SK-N-SH (cell line): ENCODE measurements at regions not wholly inside any gene's neighbourhood (a gene's known extent, or its start where the extent isn't known, plus 50 kb on each side); places are given as distances from the start of the nearest gene placed in this dataset.

Source experiments
- CTCF ChIP-seq: fragments of 200-600 bp; sonication (generic); IDR thresholded peaks from 2 replicates; pipeline ENCODE4 v1.6.1; 2017; ENCODE audit warnings: antibody characterized with exemption, mild to moderate bottlenecking, moderate library complexity
- ELF1 ChIP-seq: IDR thresholded peaks from 2 replicates; pipeline ENCODE4 v1.4.0; 2012
- GABPA ChIP-seq: IDR thresholded peaks from 2 replicates; pipeline ENCODE4 v1.4.0; 2012; ENCODE audit warnings: low read depth, mild to moderate bottlenecking
- GATA2 ChIP-seq: sonication (generic); formaldehyde crosslinking; IDR thresholded peaks from 2 replicates; pipeline ENCODE4 v1.5.0; 2020; ENCODE audit warnings: mild to moderate bottlenecking, missing genetic modification reagents
- MAX ChIP-seq: IDR thresholded peaks from 2 replicates; pipeline ENCODE4 v1.4.0; 2012; ENCODE audit warnings: low read depth
- PBX3 ChIP-seq: IDR thresholded peaks from 2 replicates; pipeline ENCODE4; 2012
- POLR2AphosphoS5 ChIP-seq: IDR thresholded peaks from 2 replicates; pipeline ENCODE4 v1.6.1; 2012; ENCODE audit warnings: low read depth, low read length
- REST ChIP-seq: IDR thresholded peaks from 2 replicates; pipeline ENCODE4 v1.6.1; 2012; ENCODE audit warnings: mild to moderate bottlenecking, low read depth, low read length, moderate library complexity
- SIN3A ChIP-seq: IDR thresholded peaks from 2 replicates; pipeline ENCODE4 v1.6.1; 2012; ENCODE audit warnings: low read depth, mild to moderate bottlenecking, low read length, moderate library complexity, borderline replicate concordance
- USF1 ChIP-seq: IDR thresholded peaks from 2 replicates; pipeline ENCODE4 v1.4.0; 2012; ENCODE audit warnings: low read depth, borderline replicate concordance
- USF2 ChIP-seq: fragments of 150-350 bp; IDR thresholded peaks from 2 replicates; pipeline ENCODE4 v1.6.1; 2017; ENCODE audit warnings: antibody characterized with exemption, low read length, low read depth, borderline replicate concordance

- TF ChIP-seq CTCF, result no peak
- TF ChIP-seq POLR2AphosphoS5, result no peak
- no peak for TF ChIP-seq REST
- TF ChIP-seq SIN3A, result no peak
- TF ChIP-seq GABPA, result no peak
- TF ChIP-seq USF2, result no peak
- TF ChIP-seq GATA2 (CRISPR knock-in tag), result no peak
- TF ChIP-seq ELF1, result no peak
- no peak for TF ChIP-seq USF1
- TF ChIP-seq MAX, result peak; percentile 24; the same call in 1 of the 2 replicates
- peak; percentile 83 for TF ChIP-seq PBX3
Measured at GRCh38 chr14:71467361-71467811, 464.8 kb upstream of the RGS6 start.
